ENCODE measurements at regions not wholly inside any gene's neighbourhood (a gene's known extent, or its start where the extent isn't known, plus 50 kb on each side); places are given as distances from the start of the nearest gene placed in this dataset.

DNA sequence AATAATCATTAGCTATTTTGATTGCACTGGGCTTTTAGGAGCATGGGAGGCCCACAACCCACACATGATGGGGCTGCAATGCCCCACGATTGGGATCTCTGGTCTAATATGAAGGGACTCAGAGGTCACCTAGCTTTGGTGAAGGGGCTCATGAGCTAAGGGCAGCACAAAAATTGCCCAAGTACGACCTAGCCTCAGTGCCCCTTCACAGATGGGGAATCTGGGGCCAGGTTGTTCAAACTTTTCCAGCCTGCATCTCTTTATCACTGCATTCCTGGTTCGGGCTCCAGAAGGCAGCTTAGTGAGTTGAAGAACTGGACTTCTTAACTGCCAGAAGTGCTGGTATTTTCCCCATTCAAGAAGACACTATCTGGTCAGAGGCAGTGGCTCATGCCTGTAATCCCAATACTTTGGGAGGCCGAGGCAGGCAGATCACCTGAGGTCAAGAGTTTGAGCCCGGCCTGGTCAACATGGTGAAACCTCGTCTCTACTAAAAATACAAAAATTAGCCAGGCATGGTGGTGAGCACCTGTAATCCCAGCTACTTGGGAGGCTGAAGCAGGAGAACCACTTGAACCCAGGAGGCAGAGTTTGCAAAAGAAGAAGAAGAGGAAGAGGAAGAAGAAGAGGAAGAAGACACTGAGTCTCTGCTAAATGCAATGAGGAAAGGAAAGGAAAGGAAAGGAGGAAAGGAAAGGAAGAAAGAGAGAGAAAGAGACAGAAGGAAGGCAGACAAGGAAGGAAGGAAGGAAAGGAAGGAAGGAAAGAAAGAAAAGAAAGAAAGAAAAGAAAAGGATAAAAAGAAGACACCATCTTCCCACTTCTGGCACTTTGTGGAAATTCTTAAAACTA is 258.5 kb upstream of the IRF2BP2 start:
- Histone ChIP-seq H3K27ac (peak overlapping the region in 2 of 4 donors; percentile 71), H3K4me1 (peaks cover 0 to 64% (median 12%) of the 10 kb centered on the region in 3 donors), H3K27me3 (no peaks in the 10 kb centered on the region), H3K9me3 (no peaks in the 10 kb centered on the region), H3K4me3 (no peak overlapping the region), H3K36me3 (no peaks in the 10 kb centered on the region)
- TF ChIP-seq EP300 (IDR thresholded peaks at IDR 0.05) (no peak), POLR2A (IDR thresholded peaks at IDR 0.05) (no peak), POLR2AphosphoS5 (IDR thresholded peaks at IDR 0.05) (no peak)
- TF ChIP-seq, protein P1, sequence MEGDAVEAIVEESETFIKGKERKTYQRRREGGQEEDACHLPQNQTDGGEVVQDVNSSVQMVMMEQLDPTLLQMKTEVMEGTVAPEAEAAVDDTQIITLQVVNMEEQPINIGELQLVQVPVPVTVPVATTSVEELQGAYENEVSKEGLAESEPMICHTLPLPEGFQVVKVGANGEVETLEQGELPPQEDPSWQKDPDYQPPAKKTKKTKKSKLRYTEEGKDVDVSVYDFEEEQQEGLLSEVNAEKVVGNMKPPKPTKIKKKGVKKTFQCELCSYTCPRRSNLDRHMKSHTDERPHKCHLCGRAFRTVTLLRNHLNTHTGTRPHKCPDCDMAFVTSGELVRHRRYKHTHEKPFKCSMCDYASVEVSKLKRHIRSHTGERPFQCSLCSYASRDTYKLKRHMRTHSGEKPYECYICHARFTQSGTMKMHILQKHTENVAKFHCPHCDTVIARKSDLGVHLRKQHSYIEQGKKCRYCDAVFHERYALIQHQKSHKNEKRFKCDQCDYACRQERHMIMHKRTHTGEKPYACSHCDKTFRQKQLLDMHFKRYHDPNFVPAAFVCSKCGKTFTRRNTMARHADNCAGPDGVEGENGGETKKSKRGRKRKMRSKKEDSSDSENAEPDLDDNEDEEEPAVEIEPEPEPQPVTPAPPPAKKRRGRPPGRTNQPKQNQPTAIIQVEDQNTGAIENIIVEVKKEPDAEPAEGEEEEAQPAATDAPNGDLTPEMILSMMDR (IDR thresholded peaks at IDR 0.05): no peak
- no CpG with 5 or more reads among the region's 6 CpGs for WGBS, 2 donors (ENCODE audit: low coverage in 1 of 2)
- no peak for ATAC-seq

- Histone ChIP-seq H3K27me3 (no peaks in the 10 kb centered on the region), H3K27ac (peak overlapping the region in 2 of 4 donors; percentile 71), H3K4me1 (peaks cover 0 to 74% (median 21%) of the 10 kb centered on the region in 3 donors), H3K36me3 (no peaks in the 10 kb centered on the region), H3K4me3 (no peak overlapping the region), H3K9me3 (no peaks in the 10 kb centered on the region)
- TF ChIP-seq POLR2AphosphoS5 (IDR thresholded peaks at IDR 0.05): peak; percentile 21
- TF ChIP-seq EP300 (IDR thresholded peaks at IDR 0.05): no peak
- WGBS, 2 donors (ENCODE audit: low coverage in 1 of 2): 75 to 100% methylated on average over 1 to 6 of the region's 18 CpGs
- ATAC-seq: peak; percentile 77
Measured at GRCh38 chr1:234866007-234866866, 256.3 kb upstream of the IRF2BP2 start.

GRCh38 chr1:234865171-234866006 is 255.4 kb upstream of the IRF2BP2 start:
- no peak for ATAC-seq
- peaks cover 0 to 66% (median 21%) of the 10 kb centered on the region in 3 donors for H3K4me1 ChIP-seq
- 94 to 97% methylated on average over 5 of the region's 7 CpGs for WGBS, 2 donors (ENCODE audit: low coverage in 1 of 2)

DNA sequence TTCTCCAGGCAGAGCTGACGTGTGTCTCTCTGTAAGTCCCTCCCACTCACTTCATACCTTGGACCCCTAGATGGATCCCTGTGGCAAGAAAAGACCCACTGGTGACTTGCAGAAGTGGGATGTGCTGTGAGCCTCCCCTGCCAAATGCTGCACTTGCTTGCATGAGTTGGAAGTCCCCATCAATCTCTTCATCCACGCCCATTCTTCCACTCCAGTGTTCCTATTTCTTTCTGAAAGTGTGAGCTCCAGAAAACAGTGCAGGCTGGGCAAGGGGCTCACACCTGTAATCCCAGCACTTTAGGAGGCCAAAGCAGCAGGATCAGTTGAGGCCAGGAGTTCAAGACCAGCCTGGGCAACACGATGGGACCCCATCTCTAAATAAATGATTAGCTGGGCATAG is 254.1 kb upstream of the IRF2BP2 start:
- H3K27ac ChIP-seq: peak overlapping the region in 3 of 4 donors; percentile 55 to 76 (median 64)
- ATAC-seq: no peak
- H3K4me1 ChIP-seq: peaks cover 0 to 53% (median 21%) of the 10 kb centered on the region in 3 donors
- no peaks in the 10 kb centered on the region for H3K9me3 ChIP-seq
- H3K36me3 ChIP-seq: no peaks in the 10 kb centered on the region
- H3K4me3 ChIP-seq: no peak overlapping the region
- WGBS, 2 donors (ENCODE audit: low coverage in 1 of 2): 76 to 100% methylated on average over 1 to 2 of the region's 3 CpGs
- no peaks in the 10 kb centered on the region for H3K27me3 ChIP-seq
- TF ChIP-seq EP300 (IDR thresholded peaks at IDR 0.05) (no peak), POLR2AphosphoS5 (IDR thresholded peaks at IDR 0.05) (no peak)

More at GRCh38 chr1:234865171-234866006, 255.4 kb upstream of the IRF2BP2 start:
- no peaks in the 10 kb centered on the region for H3K9me3 ChIP-seq
- H3K36me3 ChIP-seq: no peaks in the 10 kb centered on the region
- H3K27ac ChIP-seq: peak overlapping the region in 1 of 4 donors; percentile 71
- no peaks in the 10 kb centered on the region for H3K27me3 ChIP-seq
- TF ChIP-seq POLR2A (IDR thresholded peaks at IDR 0.05): no peak
- no peak for TF ChIP-seq EP300 (IDR thresholded peaks at IDR 0.05)
- TF ChIP-seq POLR2AphosphoS5 (IDR thresholded peaks at IDR 0.05): no peak
- TF ChIP-seq, protein P1 (IDR thresholded peaks at IDR 0.05): no peak
- no peak overlapping the region for H3K4me3 ChIP-seq

- peaks cover 0 to 51% (median 21%) of the 10 kb centered on the region in 3 donors for H3K4me1 ChIP-seq
- no peak overlapping the region for H3K4me3 ChIP-seq
- 29 to 72% methylated on average over 4 to 6 of the region's 6 CpGs for WGBS, 2 donors (ENCODE audit: low coverage in 1 of 2)
- H3K36me3 ChIP-seq: no peaks in the 10 kb centered on the region
- ATAC-seq: peak; percentile 56
- H3K9me3 ChIP-seq: no peaks in the 10 kb centered on the region
- H3K27me3 ChIP-seq: no peaks in the 10 kb centered on the region
- peak overlapping the region; percentile 9 to 76 (median 60) for H3K27ac ChIP-seq
- TF ChIP-seq EP300 (IDR thresholded peaks at IDR 0.05) (no peak), POLR2AphosphoS5 (IDR thresholded peaks at IDR 0.05) (no peak), POLR2A (IDR thresholded peaks at IDR 0.05) (no peak)
- TF ChIP-seq, protein P1 (IDR thresholded peaks at IDR 0.05): no peak
Measured at GRCh38 chr1:234863551-234863971, 253.6 kb upstream of the IRF2BP2 start.
